ENCODE measurements at regions not wholly inside any gene's neighbourhood (a gene's known extent, or its start where the extent isn't known, plus 50 kb on each side); places are given as distances from the start of the nearest gene placed in this dataset.

DNA sequence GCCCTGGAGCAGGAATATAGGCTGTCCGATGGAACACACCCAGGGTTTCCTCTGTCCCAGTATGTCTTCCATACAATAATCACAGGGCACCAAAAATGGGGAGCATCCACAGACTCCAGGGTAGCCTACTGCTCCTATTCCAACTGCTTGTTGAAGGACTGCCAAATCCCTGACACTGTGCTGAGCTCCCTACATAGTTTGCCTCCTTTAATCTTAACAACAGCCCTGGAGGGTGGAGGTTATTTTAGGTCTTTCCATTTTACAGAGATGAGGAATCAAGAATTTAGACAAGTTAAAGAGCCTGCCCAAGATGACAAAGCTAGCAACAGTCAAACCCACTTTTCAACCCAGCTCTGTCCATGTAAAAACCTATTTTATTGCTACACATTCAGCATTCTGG, 790.4 kb downstream of the DIAPH3 start:
- no peak overlapping the region for H3K27ac ChIP-seq (ENCODE audit: low read depth in 1 of 2, low read length in 2 of 2)
- ATAC-seq (ENCODE audit: poor library complexity) (no peak), DNase-seq (no peak)
- no peaks in the 10 kb centered on the region for H3K9me3 ChIP-seq (ENCODE audit: control insufficient read depth in 1 of 2, insufficient read depth in 1 of 2, low read length in 2 of 2)
- Mint-ChIP-seq H3K27me3 (peaks cover 49% of the 10 kb centered on the region), H3K4me3 (no peak overlapping the region), H3K9me3 (peaks cover 2% of the 10 kb centered on the region), H3K4me1 (ENCODE audit: low read depth) (no peaks in the 10 kb centered on the region), H3K36me3 (ENCODE audit: low read depth) (no peaks in the 10 kb centered on the region), H3K27ac (no peak overlapping the region)
- H3K36me3 ChIP-seq (ENCODE audit: insufficient read depth, low read length): no peaks in the 10 kb centered on the region
- H3K4me1 ChIP-seq (ENCODE audit: insufficient read depth, low read length): no peaks in the 10 kb centered on the region
- H3K4me3 ChIP-seq (ENCODE audit: low read length): no peak overlapping the region
- TF ChIP-seq, protein P1, sequence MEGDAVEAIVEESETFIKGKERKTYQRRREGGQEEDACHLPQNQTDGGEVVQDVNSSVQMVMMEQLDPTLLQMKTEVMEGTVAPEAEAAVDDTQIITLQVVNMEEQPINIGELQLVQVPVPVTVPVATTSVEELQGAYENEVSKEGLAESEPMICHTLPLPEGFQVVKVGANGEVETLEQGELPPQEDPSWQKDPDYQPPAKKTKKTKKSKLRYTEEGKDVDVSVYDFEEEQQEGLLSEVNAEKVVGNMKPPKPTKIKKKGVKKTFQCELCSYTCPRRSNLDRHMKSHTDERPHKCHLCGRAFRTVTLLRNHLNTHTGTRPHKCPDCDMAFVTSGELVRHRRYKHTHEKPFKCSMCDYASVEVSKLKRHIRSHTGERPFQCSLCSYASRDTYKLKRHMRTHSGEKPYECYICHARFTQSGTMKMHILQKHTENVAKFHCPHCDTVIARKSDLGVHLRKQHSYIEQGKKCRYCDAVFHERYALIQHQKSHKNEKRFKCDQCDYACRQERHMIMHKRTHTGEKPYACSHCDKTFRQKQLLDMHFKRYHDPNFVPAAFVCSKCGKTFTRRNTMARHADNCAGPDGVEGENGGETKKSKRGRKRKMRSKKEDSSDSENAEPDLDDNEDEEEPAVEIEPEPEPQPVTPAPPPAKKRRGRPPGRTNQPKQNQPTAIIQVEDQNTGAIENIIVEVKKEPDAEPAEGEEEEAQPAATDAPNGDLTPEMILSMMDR (IDR thresholded peaks at IDR 0.05): no peak
- peaks cover 4 to 5% of the 10 kb centered on the region in 2 experiments for H3K27me3 ChIP-seq (ENCODE audit: control insufficient read depth in 1 of 2, insufficient read depth in 2 of 2, low read length in 2 of 2)
- intact Hi-C loops (cut with DNase I, micrococcal nuclease): no loop called here
- CTCF ChIA-PET: no interaction called here
- POLR2A ChIA-PET: no interaction called here

DNA sequence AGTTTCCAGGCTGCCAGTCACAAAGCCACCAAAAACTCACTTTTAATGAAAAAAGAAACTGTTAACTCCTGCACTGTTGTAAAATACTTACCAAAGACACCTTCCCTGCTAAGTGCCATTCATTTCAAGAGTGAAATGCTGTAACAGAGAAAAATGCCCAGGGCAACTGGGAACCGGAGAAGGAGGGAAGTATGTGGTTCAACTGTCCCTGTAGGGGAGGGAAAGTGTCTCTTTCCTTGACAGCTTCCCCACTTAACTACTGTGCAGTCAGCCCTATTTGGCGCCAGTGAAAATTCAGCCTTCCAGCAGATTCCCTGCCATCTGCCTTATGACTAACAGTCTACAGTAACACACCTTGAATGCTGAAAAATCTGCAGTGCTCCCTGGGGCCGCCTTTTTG, 789.0 kb downstream of the DIAPH3 start:
- Mint-ChIP-seq H3K4me1 (ENCODE audit: low read depth) (no peaks in the 10 kb centered on the region), H3K27me3 (peaks cover 52% of the 10 kb centered on the region), H3K4me3 (no peak overlapping the region), H3K27ac (no peak overlapping the region), H3K36me3 (ENCODE audit: low read depth) (no peaks in the 10 kb centered on the region), H3K9me3 (peaks cover 4% of the 10 kb centered on the region)
- intact Hi-C loops (cut with DNase I, micrococcal nuclease): no loop called here
- ATAC-seq (ENCODE audit: poor library complexity) (no peak), DNase-seq (no peak)
- TF ChIP-seq, protein P1 (IDR thresholded peaks at IDR 0.05): no peak
- H3K4me3 ChIP-seq (ENCODE audit: low read length): no peak overlapping the region
- H3K27ac ChIP-seq (ENCODE audit: low read depth in 1 of 2, low read length in 2 of 2): no peak overlapping the region
- no peaks in the 10 kb centered on the region for H3K36me3 ChIP-seq (ENCODE audit: insufficient read depth, low read length)
- ChIA-PET CTCF (no interaction called here), POLR2A (no interaction called here)
- H3K4me1 ChIP-seq (ENCODE audit: insufficient read depth, low read length): no peaks in the 10 kb centered on the region
- H3K27me3 ChIP-seq (ENCODE audit: control insufficient read depth in 1 of 2, insufficient read depth in 2 of 2, low read length in 2 of 2): peaks cover 4 to 5% of the 10 kb centered on the region in 2 experiments
- no peaks in the 10 kb centered on the region for H3K9me3 ChIP-seq (ENCODE audit: control insufficient read depth in 1 of 2, insufficient read depth in 1 of 2, low read length in 2 of 2)

DNA sequence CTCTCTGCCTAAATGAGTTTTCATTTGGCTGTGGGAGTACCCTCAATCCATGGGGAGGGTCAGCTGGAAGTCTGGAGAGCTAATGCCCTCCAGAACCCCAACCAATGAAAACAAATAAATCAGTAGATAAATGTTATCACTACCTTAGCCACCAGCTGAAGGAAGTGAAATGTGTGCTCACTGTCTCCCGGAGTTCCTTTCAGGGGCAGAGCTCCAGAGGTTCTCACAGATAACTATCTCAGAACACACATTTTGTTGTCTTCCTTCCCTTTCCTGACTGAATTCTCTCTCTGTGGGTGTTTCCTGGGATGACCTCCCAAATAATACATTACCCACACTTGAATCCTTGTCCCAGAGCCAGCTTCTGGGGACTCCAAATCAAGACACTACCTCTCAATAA, 779.6 kb downstream of the DIAPH3 start:
- peaks cover 18% of the 10 kb centered on the region for H3K27me3 Mint-ChIP-seq
- POLR2A ChIA-PET: no interaction called here

More for the DNA sequence above, 779.6 kb downstream of the DIAPH3 start:
- peaks cover 3% of the 10 kb centered on the region for H3K9me3 Mint-ChIP-seq
- no peaks in the 10 kb centered on the region for H3K36me3 Mint-ChIP-seq (ENCODE audit: low read depth)
- Histone ChIP-seq H3K4me1 (ENCODE audit: insufficient read depth, low read length) (no peaks in the 10 kb centered on the region), H3K27me3 (ENCODE audit: control insufficient read depth in 1 of 2, insufficient read depth in 2 of 2, low read length in 2 of 2) (no peaks in the 10 kb centered on the region), H3K4me3 (ENCODE audit: low read length) (no peak overlapping the region), H3K27ac (ENCODE audit: low read depth in 1 of 2, low read length in 2 of 2) (no peak overlapping the region), H3K36me3 (ENCODE audit: insufficient read depth, low read length) (no peaks in the 10 kb centered on the region), H3K9me3 (ENCODE audit: control insufficient read depth in 1 of 2, insufficient read depth in 1 of 2, low read length in 2 of 2) (peaks cover 0 to 3% of the 10 kb centered on the region in 2 experiments)
- no peak overlapping the region for H3K4me3 Mint-ChIP-seq
- H3K27ac Mint-ChIP-seq: no peak overlapping the region
- CTCF ChIA-PET: no interaction called here
- DNase-seq (no peak), ATAC-seq (ENCODE audit: poor library complexity) (no peak)
- intact Hi-C loops (cut with DNase I, micrococcal nuclease): no loop called here
- TF ChIP-seq, protein P1 (IDR thresholded peaks at IDR 0.05): no peak
- no peaks in the 10 kb centered on the region for H3K4me1 Mint-ChIP-seq (ENCODE audit: low read depth)

All from CD4-positive, alpha-beta T cell (primary cell).